OCI-LY1 (cell line): ENCODE measurements at regions not wholly inside any gene's neighbourhood (a gene's known extent, or its start where the extent isn't known, plus 50 kb on each side); places are given as distances from the start of the nearest gene placed in this dataset.

Experiments used
- H2AFZ ChIP-seq: fragments of 200-600 bp; sonication (generic), shearing (Covaris generic); 2 replicates; pipeline ENCODE4 v1.6.0; 2014; ENCODE audit warnings: antibody characterized with exemption, mild to moderate bottlenecking, low read length
- H3F3A ChIP-seq: fragments of 200-600 bp; sonication (generic), shearing (Covaris generic); 2 replicates; pipeline ENCODE4 v1.6.0; 2014; ENCODE audit warnings: mild to moderate bottlenecking, antibody characterized with exemption, low read length, moderate library complexity; ENCODE audit not compliant: insufficient read depth
- H3K27ac ChIP-seq: fragments of 200-600 bp; sonication (generic); 2 replicates; pipeline ENCODE4 v1.5.1; 2014; ENCODE audit warnings: low read length, mixed run types, mild to moderate bottlenecking, low read depth; ENCODE audit not compliant: poor library complexity, severe bottlenecking
- H3K27me3 ChIP-seq: fragments of 200-600 bp; sonication (generic); 2 replicates; pipeline ENCODE4 v1.6.0; 2014; ENCODE audit warnings: antibody characterized with exemption, mild to moderate bottlenecking, low read length, moderate library complexity; ENCODE audit not compliant: insufficient read depth
- H3K36me3 ChIP-seq: fragments of 200-600 bp; sonication (generic); 2 replicates; pipeline ENCODE4 v1.6.1; 2014; ENCODE audit warnings: mild to moderate bottlenecking, antibody characterized with exemption, low read length, moderate library complexity, mixed read lengths; ENCODE audit not compliant: insufficient read depth
- H3K4me1 ChIP-seq: fragments of 200-600 bp; sonication (generic); 2 replicates; pipeline ENCODE4 v1.5.1; 2014; ENCODE audit warnings: mild to moderate bottlenecking, low read length, moderate library complexity; ENCODE audit not compliant: insufficient read depth, severe bottlenecking
- H3K4me2 ChIP-seq: fragments of 200-600 bp; sonication (generic), shearing (Covaris generic); 2 replicates; pipeline ENCODE4 v1.6.1; 2014; ENCODE audit warnings: low read length
- H3K4me3 ChIP-seq: fragments of 200-600 bp; sonication (generic); 2 replicates; pipeline ENCODE4 v1.5.1; 2014; ENCODE audit warnings: low read length, low read depth, mild to moderate bottlenecking, mixed read lengths; ENCODE audit not compliant: poor library complexity, severe bottlenecking
- H3K79me2 ChIP-seq: fragments of 200-600 bp; shearing (Covaris generic); 2 replicates; pipeline ENCODE4 v1.6.1; 2016; ENCODE audit warnings: mixed run types, low read length, mixed read lengths; ENCODE audit not compliant: insufficient read depth
- H3K9ac ChIP-seq: fragments of 200-600 bp; sonication (generic), shearing (Covaris generic); 2 replicates; pipeline ENCODE4 v1.6.1; 2014; ENCODE audit warnings: mild to moderate bottlenecking, low read length, mixed read lengths
- H3K9me2 ChIP-seq: fragments of 200-600 bp; sonication (generic), shearing (Covaris generic); 2 replicates; pipeline ENCODE4 v1.6.1; 2014; ENCODE audit warnings: low read depth, mild to moderate bottlenecking, low read length, mixed read lengths
- H3K9me3 ChIP-seq: fragments of 200-600 bp; shearing (Covaris generic); 2 replicates; pipeline ENCODE4 v1.6.1; 2014; ENCODE audit warnings: low read length, mixed read lengths
- H4K20me1 ChIP-seq: fragments of 200-600 bp; sonication (generic), shearing (Covaris generic); 2 replicates; pipeline ENCODE4 v1.6.0; 2016; ENCODE audit warnings: mild to moderate bottlenecking, low read length; ENCODE audit not compliant: insufficient read depth
- EZH2 ChIP-seq: fragments of 200-600 bp; sonication (generic), shearing (Covaris generic); IDR thresholded peaks from 2 replicates; pipeline ENCODE4 v1.8.0; 2017; ENCODE audit warnings: borderline replicate concordance, mixed run types, mild to moderate bottlenecking, antibody characterized with exemption, low read length, moderate library complexity, mixed read lengths
- TF ChIP-seq, protein P1 (sequence below): fragments of 200-600 bp; sonication (generic), shearing (Covaris generic); IDR thresholded peaks from 2 replicates; pipeline ENCODE4 v1.5.1; 2017; ENCODE audit warnings: mild to moderate bottlenecking, antibody characterized with exemption, low read length, moderate library complexity, mixed read lengths

DNA sequence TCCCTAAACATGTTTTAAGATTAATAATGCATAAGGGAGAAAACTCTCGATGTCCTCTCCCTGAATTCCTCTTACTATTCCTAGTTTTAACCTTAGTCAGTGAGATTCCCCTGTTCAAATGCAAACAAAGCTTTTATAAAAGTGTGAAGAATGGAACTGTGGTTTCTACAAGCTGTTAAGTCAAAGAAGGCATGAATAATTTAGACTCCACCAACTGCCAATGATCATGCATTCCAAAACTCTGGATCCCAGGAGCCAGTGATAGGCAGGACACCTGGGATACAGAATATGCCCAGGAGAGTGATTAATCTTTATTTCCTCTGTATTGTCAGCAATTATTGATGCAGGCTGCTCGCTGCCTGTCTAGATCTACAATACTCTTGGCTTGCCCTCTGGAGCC is 190.3 kb upstream of the ATF7IP start:
- H3K9me2 ChIP-seq = no peaks in the 10 kb centered on the region
- H3K9me3 ChIP-seq = no peaks in the 10 kb centered on the region
- H3K4me2 ChIP-seq = no peak overlapping the region
- H2AFZ ChIP-seq = no peak overlapping the region
- H3K4me3 ChIP-seq = no peak overlapping the region
- no peak for TF ChIP-seq EZH2
- TF ChIP-seq, protein P1, sequence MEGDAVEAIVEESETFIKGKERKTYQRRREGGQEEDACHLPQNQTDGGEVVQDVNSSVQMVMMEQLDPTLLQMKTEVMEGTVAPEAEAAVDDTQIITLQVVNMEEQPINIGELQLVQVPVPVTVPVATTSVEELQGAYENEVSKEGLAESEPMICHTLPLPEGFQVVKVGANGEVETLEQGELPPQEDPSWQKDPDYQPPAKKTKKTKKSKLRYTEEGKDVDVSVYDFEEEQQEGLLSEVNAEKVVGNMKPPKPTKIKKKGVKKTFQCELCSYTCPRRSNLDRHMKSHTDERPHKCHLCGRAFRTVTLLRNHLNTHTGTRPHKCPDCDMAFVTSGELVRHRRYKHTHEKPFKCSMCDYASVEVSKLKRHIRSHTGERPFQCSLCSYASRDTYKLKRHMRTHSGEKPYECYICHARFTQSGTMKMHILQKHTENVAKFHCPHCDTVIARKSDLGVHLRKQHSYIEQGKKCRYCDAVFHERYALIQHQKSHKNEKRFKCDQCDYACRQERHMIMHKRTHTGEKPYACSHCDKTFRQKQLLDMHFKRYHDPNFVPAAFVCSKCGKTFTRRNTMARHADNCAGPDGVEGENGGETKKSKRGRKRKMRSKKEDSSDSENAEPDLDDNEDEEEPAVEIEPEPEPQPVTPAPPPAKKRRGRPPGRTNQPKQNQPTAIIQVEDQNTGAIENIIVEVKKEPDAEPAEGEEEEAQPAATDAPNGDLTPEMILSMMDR = no peak
- no peaks in the 10 kb centered on the region for H3K79me2 ChIP-seq
- H3F3A ChIP-seq = peaks cover 4% of the 10 kb centered on the region
- H3K27me3 ChIP-seq = no peaks in the 10 kb centered on the region
- peaks cover 7% of the 10 kb centered on the region for H3K4me1 ChIP-seq
- H3K9ac ChIP-seq = no peak overlapping the region
- no peaks in the 10 kb centered on the region for H4K20me1 ChIP-seq
- H3K27ac ChIP-seq = no peak overlapping the region
- H3K36me3 ChIP-seq = no peaks in the 10 kb centered on the region

DNA sequence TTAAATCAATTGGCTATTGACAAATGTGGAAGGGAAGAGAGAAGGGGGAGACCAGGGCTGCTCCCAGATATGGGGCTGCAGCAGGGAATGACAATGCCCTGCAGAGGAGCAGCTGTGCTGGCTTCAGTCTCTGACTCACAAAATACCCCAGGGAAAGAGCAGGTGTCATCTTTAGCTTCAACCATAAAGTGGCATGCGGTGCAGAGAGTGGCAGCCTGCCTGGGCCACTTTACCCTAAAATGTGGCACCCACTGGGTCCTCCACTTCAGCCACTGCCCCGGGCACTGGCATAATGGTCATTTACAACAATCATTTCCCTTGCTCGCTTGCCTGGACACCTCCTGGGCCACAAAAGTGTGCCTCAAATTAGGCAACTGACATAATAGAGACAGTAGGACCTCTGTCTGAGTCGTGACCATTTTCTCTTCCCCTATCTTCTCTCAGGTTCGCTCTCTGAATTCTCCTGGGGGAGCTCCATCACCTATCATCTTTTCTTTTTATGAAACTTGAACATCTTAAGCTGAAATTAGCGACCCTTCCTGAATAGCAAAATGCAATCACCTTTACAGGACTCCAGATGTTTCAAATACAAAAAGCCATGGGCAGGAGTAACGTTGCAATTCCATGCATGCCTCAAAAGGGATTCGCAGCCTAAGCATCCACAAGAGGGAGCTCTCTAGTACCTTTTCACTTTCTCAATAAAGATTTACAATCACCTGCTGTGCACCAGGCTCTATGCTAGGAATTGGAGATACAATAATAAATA is 179.9 kb upstream of the ATF7IP start:
- Histone ChIP-seq H3K27ac (no peak overlapping the region), H3K4me2 (peak overlapping the region; percentile 34), H3K9me3 (no peaks in the 10 kb centered on the region), H3F3A (no peaks in the 10 kb centered on the region; the same call in 1 of the 2 replicates), H3K27me3 (no peaks in the 10 kb centered on the region), H2AFZ (0 out of 2 replicates have a peak overlapping the region, but pooled peaks have one; percentile 3), H4K20me1 (no peaks in the 10 kb centered on the region), H3K79me2 (no peaks in the 10 kb centered on the region), H3K4me1 (peaks cover 10% of the 10 kb centered on the region), H3K36me3 (no peaks in the 10 kb centered on the region), H3K4me3 (no peak overlapping the region), H3K9me2 (no peaks in the 10 kb centered on the region), H3K9ac (no peak overlapping the region)
- no peak for TF ChIP-seq EZH2
- TF ChIP-seq, protein P1 = peak; percentile 88

DNA sequence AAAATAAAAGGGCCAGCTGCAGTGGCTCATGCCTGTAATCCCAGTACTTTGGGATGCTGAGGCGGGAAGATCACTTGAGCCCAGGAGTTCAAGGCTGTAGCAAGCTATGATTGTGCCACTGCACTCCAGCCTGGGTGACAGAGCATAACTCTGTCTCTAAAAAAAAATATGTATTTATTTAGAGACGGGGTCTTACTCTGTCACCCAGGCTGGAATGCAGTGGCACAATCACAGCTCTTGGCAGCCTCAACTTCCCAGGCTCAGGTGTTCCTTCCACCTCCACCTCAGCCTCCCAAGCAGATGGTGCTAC is 179.3 kb upstream of the ATF7IP start:
- Histone ChIP-seq H3K4me3 (no peak overlapping the region), H3K4me1 (peaks cover 11% of the 10 kb centered on the region), H3K9me2 (no peaks in the 10 kb centered on the region), H3K27me3 (no peaks in the 10 kb centered on the region), H3K27ac (no peak overlapping the region), H3K79me2 (no peaks in the 10 kb centered on the region), H4K20me1 (no peaks in the 10 kb centered on the region), H3K9me3 (no peaks in the 10 kb centered on the region), H3K4me2 (no peak overlapping the region; the same call in 1 of the 2 replicates), H2AFZ (no peak overlapping the region), H3K36me3 (no peaks in the 10 kb centered on the region), H3F3A (no peaks in the 10 kb centered on the region; the same call in 1 of the 2 replicates), H3K9ac (no peak overlapping the region)
- TF ChIP-seq, protein P1 = no peak
- TF ChIP-seq EZH2 = no peak
